Uterus (tissue), 3 donors: ENCODE measurements at regions not wholly inside any gene's neighbourhood (a gene's known extent, or its start where the extent isn't known, plus 50 kb on each side); places are given as distances from the start of the nearest gene placed in this dataset.

Experiments used
- DNase-seq, 2 donors: peaks; one replicate each; pipeline ENCODE4 v3.0.0-alpha.2; 2019 to 2020
- H3K27ac ChIP-seq, 2 donors: fragments of 200-600 bp; sonication (generic); 1 replicate in 1 of 2; 2 replicates in 1 of 2; pipeline ENCODE4 v1.5.1; 2016 to 2018
- H3K27me3 ChIP-seq, 2 donors: fragments of 200-600 bp; sonication (generic); one replicate each; pipeline ENCODE4 v1.5.1; 2018 to 2019; ENCODE audit warnings: control low read depth in 1 of 2
- H3K36me3 ChIP-seq, 2 donors: fragments of 200-600 bp; sonication (generic); one replicate each; pipeline ENCODE4 v1.5.1; 2019; ENCODE audit warnings: control low read depth in 1 of 2
- H3K4me1 ChIP-seq, 2 donors: fragments of 200-600 bp; sonication (generic); one replicate each; pipeline ENCODE4 v1.5.1; 2018 to 2019; ENCODE audit warnings: control low read depth in 1 of 2
- H3K4me3 ChIP-seq, 2 donors: fragments of 200-600 bp; sonication (generic); 1 replicate in 1 of 2; 2 replicates in 1 of 2; pipeline ENCODE4 v1.5.1; 2018 to 2019; ENCODE audit warnings: mild to moderate bottlenecking in 1 of 2
- H3K9me3 ChIP-seq, 2 donors: fragments of 200-600 bp; sonication (generic); one replicate each; pipeline ENCODE4 v1.5.1; 2019; ENCODE audit warnings: control low read depth in 1 of 2
- POLR2A ChIP-seq, 2 donors: fragments of 450-650 bp; IDR thresholded peaks; one replicate each; pipeline ENCODE4 v1.6.1; 2016; ENCODE audit warnings: antibody characterized with exemption in 2 of 2, mild to moderate bottlenecking in 1 of 2, moderate library complexity in 1 of 2
- intact Hi-C: fragments of 100-400 bp; cut with DNase I; formaldehyde crosslinking; loops from one replicate; pipeline ENCODE4 v1.15.1; 2023; ENCODE audit warnings: low total_unique reads
- TF ChIP-seq, protein P1 (sequence below), 4 experiments: fragments of 200-600 bp in 2 of 4; fragments of 450-650 bp in 2 of 4; sonication (generic) in 2 of 4; IDR thresholded peaks; one replicate each; pipeline ENCODE4 v1.5.1; 2016 to 2019; ENCODE audit warnings: antibody characterized with exemption in 4 of 4, mild to moderate bottlenecking in 2 of 4, moderate library complexity in 1 of 4
- donor health status: DM: yes; HTN: yes; CAD: no.

DNA sequence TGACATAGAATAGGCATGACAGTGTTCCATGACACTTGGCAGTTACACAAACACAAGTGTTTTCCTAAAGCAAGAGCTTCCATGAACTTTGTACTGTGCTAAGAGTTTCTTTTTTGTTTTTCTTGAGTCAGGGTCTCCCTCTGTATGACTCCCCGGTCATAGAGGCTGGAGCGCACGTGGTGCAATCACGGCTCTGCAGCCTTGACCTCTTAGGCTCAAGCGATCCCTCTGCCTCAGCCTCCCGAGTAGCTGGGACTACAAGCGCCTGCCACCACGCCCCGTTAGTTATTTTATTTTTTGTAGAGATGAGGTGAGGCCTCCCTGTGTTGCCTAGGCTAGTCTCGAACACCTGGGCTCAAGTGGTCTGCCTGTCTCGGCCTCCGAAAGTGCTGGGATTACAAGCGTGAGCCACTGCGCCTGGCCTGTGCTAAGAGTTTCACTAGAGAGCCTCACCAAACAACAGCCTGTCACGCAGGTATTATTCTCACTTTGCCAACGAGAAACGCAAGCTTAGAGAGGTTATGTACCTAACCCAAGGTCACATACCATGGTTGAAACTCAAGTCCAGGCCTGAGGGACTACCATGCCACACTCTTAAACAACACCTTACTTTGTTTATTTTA, 355.9 kb downstream of the KLF12 start:
- no peak for DNase-seq
- no peaks in the 10 kb centered on the region for H3K9me3 ChIP-seq
- intact Hi-C loops = no loop called here
- no peak overlapping the region for H3K27ac ChIP-seq
- no peaks in the 10 kb centered on the region for H3K27me3 ChIP-seq
- H3K4me1 ChIP-seq = no peaks in the 10 kb centered on the region
- TF ChIP-seq POLR2A (IDR thresholded peaks at IDR 0.05) = no peak
- TF ChIP-seq, protein P1, sequence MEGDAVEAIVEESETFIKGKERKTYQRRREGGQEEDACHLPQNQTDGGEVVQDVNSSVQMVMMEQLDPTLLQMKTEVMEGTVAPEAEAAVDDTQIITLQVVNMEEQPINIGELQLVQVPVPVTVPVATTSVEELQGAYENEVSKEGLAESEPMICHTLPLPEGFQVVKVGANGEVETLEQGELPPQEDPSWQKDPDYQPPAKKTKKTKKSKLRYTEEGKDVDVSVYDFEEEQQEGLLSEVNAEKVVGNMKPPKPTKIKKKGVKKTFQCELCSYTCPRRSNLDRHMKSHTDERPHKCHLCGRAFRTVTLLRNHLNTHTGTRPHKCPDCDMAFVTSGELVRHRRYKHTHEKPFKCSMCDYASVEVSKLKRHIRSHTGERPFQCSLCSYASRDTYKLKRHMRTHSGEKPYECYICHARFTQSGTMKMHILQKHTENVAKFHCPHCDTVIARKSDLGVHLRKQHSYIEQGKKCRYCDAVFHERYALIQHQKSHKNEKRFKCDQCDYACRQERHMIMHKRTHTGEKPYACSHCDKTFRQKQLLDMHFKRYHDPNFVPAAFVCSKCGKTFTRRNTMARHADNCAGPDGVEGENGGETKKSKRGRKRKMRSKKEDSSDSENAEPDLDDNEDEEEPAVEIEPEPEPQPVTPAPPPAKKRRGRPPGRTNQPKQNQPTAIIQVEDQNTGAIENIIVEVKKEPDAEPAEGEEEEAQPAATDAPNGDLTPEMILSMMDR (IDR thresholded peaks at IDR 0.05) = no peak
- no peaks in the 10 kb centered on the region for H3K36me3 ChIP-seq
- H3K4me3 ChIP-seq = no peak overlapping the region

DNA sequence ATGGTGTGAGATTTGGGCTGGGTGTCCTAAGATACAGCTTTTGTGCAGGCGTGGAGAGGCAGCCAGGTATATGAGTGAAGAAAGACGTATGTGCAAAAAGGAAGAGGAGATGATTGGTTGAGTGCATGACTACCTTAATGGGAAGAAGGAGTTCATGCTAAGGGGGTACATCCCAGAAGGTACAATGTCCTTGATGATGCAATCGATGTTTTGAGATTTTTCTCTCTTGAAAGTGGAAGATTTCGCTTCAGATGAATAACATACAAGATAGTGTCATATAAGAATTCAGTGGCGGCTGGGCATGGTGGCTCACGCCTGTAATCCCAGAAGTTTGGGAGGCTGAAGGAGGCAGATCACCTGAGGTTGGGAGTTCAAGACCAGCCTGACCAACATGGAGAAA, 357.1 kb downstream of the KLF12 start:
- H3K4me3 ChIP-seq = no peak overlapping the region
- intact Hi-C loops = no loop called here
- no peaks in the 10 kb centered on the region for H3K36me3 ChIP-seq
- H3K9me3 ChIP-seq = no peaks in the 10 kb centered on the region
- no peak for TF ChIP-seq POLR2A (IDR thresholded peaks at IDR 0.05)
- TF ChIP-seq, protein P1 (IDR thresholded peaks at IDR 0.05) = no peak
- H3K27me3 ChIP-seq = no peaks in the 10 kb centered on the region
- H3K27ac ChIP-seq = no peak overlapping the region
- no peaks in the 10 kb centered on the region for H3K4me1 ChIP-seq
- DNase-seq = no peak

DNA sequence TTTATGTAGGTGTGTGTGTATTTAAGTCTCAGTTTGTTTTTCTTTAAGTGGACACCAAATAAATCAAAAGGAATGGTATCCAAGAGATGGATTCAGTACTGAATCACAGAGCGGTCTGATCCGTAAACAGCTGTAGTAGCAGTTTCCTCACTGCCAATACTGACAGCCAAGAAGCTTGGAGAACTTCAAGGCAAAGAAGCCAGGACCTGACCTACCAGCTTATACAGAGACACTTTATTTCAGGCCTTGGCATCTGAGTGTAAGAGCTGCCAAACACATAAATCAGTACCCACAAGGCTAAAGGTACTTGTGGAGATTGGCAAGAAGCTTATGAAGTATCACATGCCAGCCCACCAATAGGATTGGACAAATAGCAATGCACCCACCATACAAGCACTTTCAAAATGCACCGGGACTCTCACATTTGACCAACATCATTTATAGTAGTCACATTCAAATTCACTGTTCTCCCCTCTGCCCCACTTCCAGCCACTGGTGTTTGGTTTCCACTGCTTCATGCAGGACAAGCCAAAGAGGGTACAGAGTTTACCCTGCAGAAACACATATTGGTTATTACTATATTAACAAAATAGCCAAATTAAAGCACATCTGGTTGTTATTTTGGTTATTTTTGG, 357.9 kb downstream of the KLF12 start:
- Histone ChIP-seq H3K36me3 (no peaks in the 10 kb centered on the region), H3K4me3 (no peak overlapping the region), H3K9me3 (no peaks in the 10 kb centered on the region), H3K27ac (no peak overlapping the region), H3K27me3 (no peaks in the 10 kb centered on the region), H3K4me1 (no peaks in the 10 kb centered on the region)
- intact Hi-C loops = no loop called here
- TF ChIP-seq, protein P1 (IDR thresholded peaks at IDR 0.05) = no peak
- no peak for TF ChIP-seq POLR2A (IDR thresholded peaks at IDR 0.05)
- DNase-seq = no peak

DNA sequence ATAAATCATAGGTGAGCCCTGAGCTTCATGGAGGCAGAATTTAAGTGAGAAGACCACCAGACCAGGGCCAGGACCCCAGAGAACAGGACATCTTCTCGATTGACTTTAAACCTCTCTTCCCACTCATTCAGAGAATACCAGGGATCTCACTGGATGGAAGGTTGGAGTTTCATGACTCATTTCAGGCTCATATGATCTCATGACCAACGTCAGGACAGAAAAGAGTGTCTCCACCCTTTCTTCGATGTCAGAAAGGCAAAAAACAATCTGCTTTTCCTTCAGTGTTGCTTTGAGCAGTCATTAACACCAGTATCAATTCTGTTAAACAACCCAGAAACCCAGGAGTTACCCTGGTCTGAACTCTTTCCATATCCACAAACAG, 361.0 kb downstream of the KLF12 start:
- DNase-seq = no peak
- Histone ChIP-seq H3K4me1 (no peaks in the 10 kb centered on the region), H3K4me3 (no peak overlapping the region), H3K27me3 (no peaks in the 10 kb centered on the region), H3K36me3 (no peaks in the 10 kb centered on the region), H3K9me3 (no peaks in the 10 kb centered on the region), H3K27ac (no peak overlapping the region)
- TF ChIP-seq, protein P1 (IDR thresholded peaks at IDR 0.05) = no peak
- no peak for TF ChIP-seq POLR2A (IDR thresholded peaks at IDR 0.05)
- intact Hi-C loops = no loop called here

DNA sequence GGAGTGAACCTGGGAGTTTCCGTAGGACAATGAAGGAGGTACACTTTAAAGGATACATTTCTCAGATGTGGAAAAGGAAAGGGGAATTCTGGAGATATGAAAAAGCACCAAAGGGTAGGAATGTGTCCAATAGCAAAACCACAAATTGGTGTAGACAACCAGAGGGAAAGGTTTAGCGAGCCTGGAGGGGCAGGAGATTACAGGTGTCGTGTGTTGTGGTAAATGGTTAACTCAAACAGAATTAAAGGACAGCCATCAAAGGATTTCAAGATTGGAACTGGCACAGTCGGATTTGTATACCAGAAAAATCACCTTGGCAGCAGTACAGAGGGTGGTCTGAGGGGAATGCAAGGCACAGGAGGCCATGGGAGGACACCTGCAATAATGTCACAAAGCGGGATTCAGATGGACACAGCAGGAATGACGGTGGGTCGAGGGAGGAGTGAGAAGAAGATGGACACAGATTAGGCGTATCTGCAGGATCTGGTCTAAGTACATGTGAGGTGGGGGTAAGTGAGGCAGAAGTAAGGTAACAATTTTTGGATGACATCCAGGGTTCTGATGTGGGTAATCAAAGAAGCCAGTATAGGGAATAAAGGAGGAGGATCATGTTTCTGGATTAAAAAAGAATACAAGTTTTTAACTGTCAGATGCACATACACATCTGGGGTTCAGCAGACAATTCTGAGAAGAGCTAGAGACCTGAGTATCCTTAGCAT, 361.6 kb downstream of the KLF12 start:
- H3K27me3 ChIP-seq = no peaks in the 10 kb centered on the region

More for the DNA sequence above, 361.6 kb downstream of the KLF12 start:
- H3K9me3 ChIP-seq = no peaks in the 10 kb centered on the region
- H3K4me3 ChIP-seq = no peak overlapping the region
- no peak for DNase-seq
- no peaks in the 10 kb centered on the region for H3K4me1 ChIP-seq
- TF ChIP-seq, protein P1 (IDR thresholded peaks at IDR 0.05) = no peak
- TF ChIP-seq POLR2A (IDR thresholded peaks at IDR 0.05) = no peak
- H3K27ac ChIP-seq = no peak overlapping the region
- no peaks in the 10 kb centered on the region for H3K36me3 ChIP-seq
- intact Hi-C loops = no loop called here
